DMS 273 treated with DMSO at 0.1 percent for 48 hours (cell line): ENCODE measurements at regions not wholly inside any gene's neighbourhood (a gene's known extent, or its start where the extent isn't known, plus 50 kb on each side); places are given as distances from the start of the nearest gene placed in this dataset.
"Not testable (repeated sequence)": the region's sequence is repeated elsewhere in the genome, so short reads cannot be mapped to it uniquely, and the experiment has no call there.

Experiments used
- DNase-seq: peaks from one replicate; lab custom pipeline; 2025; lab: John Stamatoyannopoulos, UW

DNA sequence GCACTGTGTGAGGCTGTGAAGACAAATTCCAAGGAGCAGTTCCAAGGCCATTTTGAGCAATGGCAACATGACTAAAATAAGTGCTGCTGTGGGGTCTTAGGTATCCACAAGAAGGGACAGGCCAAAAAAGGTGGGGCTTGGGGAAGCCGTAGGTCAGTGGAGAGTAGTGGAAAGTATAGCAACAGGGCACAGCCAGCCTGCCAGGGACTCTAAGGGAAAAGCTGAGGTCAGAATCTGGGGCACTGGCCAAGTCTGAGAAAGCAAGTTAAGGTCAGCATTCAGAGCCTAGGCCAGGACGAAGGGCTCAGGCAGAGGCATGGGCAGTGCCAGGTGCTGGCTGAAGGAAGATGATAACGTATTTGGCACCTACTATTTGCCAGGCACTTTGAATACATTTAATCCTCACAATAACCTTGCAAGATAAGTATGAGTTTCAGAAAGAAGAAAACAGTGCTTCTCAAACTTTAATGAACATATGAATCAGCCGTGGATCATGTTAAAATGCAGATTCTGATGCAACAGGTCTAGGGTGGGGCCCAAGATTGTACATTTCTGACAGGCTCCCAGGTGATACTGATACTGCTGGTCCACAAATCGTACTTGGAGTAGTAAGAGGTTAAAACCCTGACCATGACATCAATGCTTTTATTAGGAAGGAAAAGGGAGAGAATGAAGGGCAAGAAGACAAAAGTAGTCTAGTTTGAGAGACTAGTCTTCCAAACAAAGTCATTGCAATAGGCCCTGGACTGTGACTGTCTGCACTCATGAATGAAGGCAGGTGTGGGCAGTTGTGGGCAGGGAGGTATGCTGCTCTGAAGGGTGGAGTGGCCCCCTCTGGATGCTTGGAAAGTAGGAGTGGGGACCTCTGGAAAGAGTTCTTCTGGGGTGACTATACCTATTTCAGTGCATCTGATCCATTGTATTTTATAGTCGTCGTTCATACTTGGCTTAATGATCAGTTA lies 106.3 kb upstream of the ANKRD28 start:
- DNase-seq: no peak

DNA sequence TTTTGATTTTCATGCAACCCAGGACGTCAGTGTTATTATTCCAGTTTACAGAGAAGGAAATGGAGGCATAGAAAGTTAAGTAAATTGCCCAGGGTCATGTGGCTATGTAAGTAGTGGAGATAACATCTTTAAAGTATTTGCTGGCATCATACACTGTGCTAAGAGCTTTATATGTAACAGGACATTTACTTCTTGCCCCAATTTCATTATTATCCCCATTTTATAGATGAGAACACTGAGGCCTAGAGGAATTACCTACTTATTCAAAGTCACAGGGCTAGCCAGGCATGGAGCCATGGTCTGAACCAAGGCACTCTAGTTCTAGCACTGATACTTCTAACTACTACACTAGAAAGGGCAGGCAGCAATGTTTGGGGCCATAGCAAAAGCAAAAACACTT lies 107.3 kb upstream of the ANKRD28 start:
- no peak for DNase-seq

DNA sequence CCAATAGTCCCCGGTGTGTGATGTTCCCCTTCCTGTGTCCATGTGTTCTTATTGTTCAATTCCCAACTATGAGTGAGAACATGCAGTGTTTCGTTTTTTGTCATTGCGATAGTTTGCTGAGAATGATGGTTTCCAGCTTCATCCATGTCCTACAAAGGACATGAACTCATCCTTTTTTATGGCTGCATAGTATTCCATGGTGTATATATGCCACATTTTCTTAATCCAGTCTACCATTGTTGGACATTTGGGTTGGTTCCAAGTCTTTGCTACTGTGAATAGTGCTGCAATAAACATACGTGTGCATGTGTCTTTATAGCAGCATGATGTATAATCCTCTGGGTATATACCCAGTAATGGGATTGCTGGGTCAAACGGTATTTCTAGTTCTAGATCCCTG lies 109.6 kb upstream of the ANKRD28 start:
- DNase-seq: not testable (repeated sequence)

- no peak for DNase-seq
These were observed 121.2 kb upstream of the ANKRD28 start for GRCh38 chr3:15918988-15919387.

- DNase-seq: no peak
These were observed 122.2 kb upstream of the ANKRD28 start for GRCh38 chr3:15919971-15920370.

- no peak for DNase-seq
These were observed 126.0 kb upstream of the ANKRD28 start for GRCh38 chr3:15923640-15924405.

DNA sequence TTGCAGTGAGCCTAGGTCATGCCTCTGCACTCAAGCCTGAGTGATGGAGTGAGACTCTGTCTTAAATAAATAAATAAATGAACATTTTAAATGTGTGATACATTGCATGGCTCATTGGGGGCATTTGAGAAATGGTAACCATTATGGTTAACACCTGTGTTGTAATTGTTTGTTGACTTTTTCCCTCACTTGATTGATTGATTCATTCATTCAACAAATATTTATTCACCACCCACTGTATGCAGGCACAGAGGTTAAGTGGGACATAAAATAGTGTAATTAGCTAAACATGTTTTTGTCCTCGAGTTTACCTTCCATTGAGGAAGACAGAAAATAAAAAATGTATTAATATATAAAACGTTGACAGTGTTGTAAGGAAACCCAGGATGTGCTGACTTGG lies 127.1 kb upstream of the ANKRD28 start:
- DNase-seq: no peak

DNA sequence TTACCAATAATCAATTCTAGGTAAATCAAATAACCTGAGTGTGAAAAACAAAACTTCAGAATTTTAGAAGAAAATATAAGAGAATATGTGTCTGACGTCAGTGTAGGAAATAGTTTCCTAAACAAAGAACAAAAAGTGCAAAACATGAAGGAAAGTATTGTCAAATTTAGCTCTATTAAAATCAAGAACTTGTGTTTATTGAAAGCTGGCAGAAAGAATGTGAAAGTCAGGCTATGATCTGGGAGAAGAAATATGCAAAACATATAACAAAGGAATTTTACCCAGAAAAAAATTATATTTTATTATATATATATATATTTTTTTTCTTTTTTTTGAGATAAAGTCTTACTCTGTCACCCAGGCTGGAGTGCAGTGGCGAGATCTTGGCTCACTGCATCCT lies 129.1 kb upstream of the ANKRD28 start:
- no peak for DNase-seq

- no peak for DNase-seq
These were observed 130.2 kb upstream of the ANKRD28 start for GRCh38 chr3:15927969-15928368.

DNA sequence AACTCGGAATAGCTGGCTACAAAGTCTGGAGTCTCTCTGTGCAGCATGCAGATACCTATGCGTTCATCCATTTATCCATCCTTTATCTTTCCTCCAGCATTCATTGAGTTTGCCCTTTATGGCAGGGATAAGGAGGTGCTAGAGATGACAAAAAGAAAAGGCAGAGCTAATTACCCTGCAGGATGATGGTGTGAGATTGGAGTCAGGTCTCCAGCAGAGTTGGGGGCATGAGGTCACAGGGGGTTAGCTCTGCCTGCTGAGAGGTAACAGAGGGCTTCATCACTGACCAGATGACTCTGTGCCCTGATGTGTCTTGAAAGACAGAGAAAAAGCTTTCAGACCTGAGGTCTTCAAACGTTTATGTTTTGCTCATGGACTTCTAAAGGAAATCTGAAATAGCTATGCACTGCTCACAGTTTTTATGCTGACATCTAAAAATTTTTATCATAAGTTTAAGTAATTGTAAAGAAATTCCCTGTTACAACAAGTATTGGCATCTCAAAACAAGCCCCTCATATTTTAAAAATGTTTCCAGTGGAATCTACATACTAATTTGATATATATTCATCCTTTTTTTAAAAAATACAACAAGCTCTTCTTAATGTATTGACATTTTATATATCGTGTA lies 132.3 kb upstream of the ANKRD28 start:
- DNase-seq: no peak

DNA sequence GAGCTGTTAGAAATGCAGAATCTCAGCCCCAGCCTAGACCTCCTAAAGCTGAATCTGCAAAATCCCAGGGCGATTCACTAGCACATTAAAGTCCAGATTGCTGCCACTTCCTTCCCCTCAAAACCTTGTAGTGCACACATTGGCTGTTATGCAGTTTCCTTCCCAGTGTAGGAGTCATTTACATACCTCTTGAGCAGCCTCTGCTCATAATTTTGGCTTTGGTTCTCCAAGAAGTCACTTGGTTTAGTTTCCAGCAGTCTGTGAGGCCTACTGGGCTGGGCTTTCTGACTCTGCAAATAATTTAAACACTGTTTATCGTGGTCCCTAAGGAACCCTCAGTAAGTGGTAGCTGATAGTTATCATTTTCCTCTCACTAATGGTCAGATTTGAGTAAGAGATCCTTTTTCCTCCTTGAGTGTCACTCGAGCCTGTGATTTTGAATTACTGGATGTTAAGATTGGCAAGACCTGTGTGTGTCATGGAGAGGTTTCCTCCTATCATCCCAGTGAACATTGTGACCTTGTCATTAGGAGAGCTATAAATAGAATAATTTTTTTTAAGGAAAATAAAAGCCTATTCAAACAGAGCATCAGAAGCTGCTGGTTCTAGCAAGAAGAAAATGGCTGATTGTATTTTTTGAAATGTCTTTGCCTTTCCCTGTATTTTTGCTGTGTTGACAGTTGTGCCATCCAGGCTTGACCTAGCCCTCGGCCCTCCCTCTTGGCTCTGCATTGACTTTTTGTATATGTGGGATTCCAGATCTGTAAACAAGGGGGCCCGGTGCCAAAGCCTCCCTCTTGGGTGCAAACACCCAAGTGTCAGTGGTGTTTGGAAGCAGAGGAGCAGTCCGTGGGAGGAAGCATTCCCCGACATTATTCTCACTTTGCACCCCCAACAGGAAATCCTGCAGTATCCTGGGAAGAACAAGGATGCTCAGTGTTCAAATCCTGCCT lies 134.8 kb upstream of the ANKRD28 start:
- no peak for DNase-seq

- DNase-seq: no peak
These were observed 135.8 kb upstream of the ANKRD28 start for GRCh38 chr3:15933439-15934139.

GRCh38 chr3:15934389-15935195 lies 136.8 kb upstream of the ANKRD28 start:
- no peak for DNase-seq

DNA sequence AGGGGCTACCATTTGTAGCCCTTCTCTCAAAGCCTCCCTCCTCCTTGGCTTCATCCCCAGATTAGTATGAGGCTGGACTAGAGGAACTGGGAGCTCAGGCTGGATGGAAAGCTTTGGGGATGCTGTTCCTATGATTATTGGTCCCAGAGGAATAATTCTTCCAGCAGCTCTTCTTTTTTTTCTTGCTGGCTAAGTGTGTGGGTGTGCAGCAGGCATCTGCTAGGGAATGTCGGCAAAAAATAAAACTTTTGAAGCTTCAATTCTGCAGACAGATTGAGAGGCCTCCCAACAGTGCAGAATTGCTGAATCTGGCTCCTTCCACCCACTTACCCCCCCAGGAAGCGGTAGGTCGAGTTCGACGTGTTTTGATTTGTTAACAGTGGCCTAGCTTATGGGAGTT lies 138.5 kb upstream of the ANKRD28 start:
- DNase-seq: no peak

DNA sequence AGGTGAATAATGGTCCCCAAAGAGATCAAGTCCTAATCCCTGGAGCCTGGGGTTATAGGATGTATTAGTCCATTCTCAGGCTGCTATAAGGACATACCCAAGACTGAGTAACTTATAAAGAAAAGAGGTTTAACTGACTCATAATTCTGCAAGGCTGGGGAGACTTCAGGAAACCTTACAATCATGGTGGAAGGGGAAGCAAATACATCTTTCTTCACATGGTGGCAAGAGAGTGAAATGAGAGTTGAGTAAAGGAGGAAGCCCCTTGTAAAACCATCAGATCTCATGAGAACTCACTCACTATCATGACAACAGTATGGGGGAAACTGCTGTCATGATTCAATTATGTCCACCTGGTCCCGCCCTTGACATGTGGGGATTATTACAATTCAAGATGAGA lies 142.9 kb upstream of the ANKRD28 start:
- DNase-seq: no peak

- not testable (repeated sequence) for DNase-seq
These were observed 143.7 kb upstream of the ANKRD28 start for GRCh38 chr3:15941457-15941856.

GRCh38 chr3:15941958-15942357 lies 144.2 kb upstream of the ANKRD28 start:
- no peak for DNase-seq

DNA sequence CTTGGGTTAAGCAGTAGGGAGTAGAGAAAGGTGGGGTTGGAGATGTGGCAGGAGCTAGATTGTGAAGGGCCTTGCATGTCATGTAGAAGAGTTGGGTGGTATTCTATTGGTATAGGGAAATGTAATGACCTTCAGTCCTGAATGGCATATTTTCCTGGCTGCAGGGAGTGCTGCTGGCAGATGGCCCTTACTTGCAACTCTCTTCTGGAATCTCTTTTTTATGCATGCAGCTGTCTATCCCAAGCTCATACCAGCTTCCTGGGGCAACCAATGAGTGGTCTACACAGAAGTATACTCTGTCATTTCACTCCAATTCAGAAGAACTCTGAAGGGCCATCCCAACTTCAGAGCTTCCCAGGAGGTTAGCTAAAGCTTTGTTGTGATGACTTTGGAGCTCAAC lies 144.7 kb upstream of the ANKRD28 start:
- no peak for DNase-seq

DNA sequence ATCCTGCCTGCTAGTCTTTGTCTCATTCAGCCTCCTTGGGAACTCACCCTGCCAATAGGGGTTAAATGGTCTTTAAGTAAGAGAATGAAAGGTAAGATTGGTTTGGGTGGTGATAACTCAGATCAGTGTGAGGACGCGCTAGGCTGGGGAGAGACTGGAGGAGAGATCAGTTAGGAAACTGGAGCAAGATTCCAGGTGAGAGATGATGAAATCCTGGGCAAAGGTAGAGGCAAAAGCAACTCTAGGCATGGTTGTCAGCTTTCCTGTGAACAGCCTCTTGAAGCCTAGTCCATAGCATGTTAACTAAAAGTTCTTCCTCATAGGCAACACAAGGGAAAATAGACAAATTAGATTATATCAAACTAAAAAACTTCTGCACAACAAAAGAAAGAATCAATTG lies 145.2 kb upstream of the ANKRD28 start:
- no peak for DNase-seq

GRCh38 chr3:15948388-15948787 lies 150.6 kb upstream of the ANKRD28 start:
- no peak for DNase-seq
